Spleen (tissue), 11 donors: ENCODE measurements at regions not wholly inside any gene's neighbourhood (a gene's known extent, or its start where the extent isn't known, plus 50 kb on each side); places are given as distances from the start of the nearest gene placed in this dataset.

Experiments used
- DNase-seq: peaks from one replicate; pipeline ENCODE4 v3.0.0-alpha.2; 2020
- H3K27ac ChIP-seq, 8 donors: fragments of 200-600 bp; sonication (generic) in 7 of 8; 1 replicate in 4 of 8; 2 replicates in 4 of 8; pipeline versions ENCODE4 v1.5.0 to v1.8.0; 2016 to 2021; ENCODE audit warnings: inconsistent platforms in 4 of 8, mild to moderate bottlenecking in 4 of 8, moderate library complexity in 1 of 8
- H3K27me3 ChIP-seq, 7 donors: fragments of 200-600 bp; sonication (generic) in 6 of 7; replicated peaks in 1 of 7; 1 replicate in 4 of 7; 2 replicates in 3 of 7; pipeline versions ENCODE4 v1.5.0 to v1.8.0; 2016 to 2021; ENCODE audit warnings: inconsistent platforms in 3 of 7, mild to moderate bottlenecking in 1 of 7
- H3K36me3 ChIP-seq, 6 donors: fragments of 200-600 bp; sonication (generic) in 5 of 6; 1 replicate in 4 of 6; 2 replicates in 2 of 6; pipeline versions ENCODE4 v1.5.0 to v1.8.0; 2016 to 2021; ENCODE audit warnings: inconsistent platforms in 2 of 6
- H3K4me1 ChIP-seq, 6 donors: fragments of 200-600 bp; sonication (generic) in 5 of 6; 1 replicate in 3 of 6; 2 replicates in 3 of 6; pipeline versions ENCODE4 v1.5.0 to v1.8.0; 2016 to 2021; ENCODE audit warnings: inconsistent platforms in 3 of 6
- H3K4me3 ChIP-seq, 8 donors: fragments of 200-600 bp; sonication (generic) in 7 of 8; 1 replicate in 4 of 8; 2 replicates in 4 of 8; pipeline versions ENCODE4 v1.5.0 to v1.8.0; 2016 to 2021; ENCODE audit warnings: inconsistent platforms in 4 of 8, mild to moderate bottlenecking in 4 of 8, moderate library complexity in 2 of 8
- H3K9me3 ChIP-seq, 8 donors: fragments of 200-600 bp; sonication (generic) in 7 of 8; 1 replicate in 4 of 8; 2 replicates in 4 of 8; pipeline versions ENCODE4 v1.5.0 to v1.8.0; 2016 to 2021; ENCODE audit warnings: inconsistent platforms in 4 of 8
- POLR2A ChIP-seq, 3 donors: fragments of 450-650 bp; IDR thresholded peaks; one replicate each; pipeline ENCODE4 v1.5.1; 2017; ENCODE audit warnings: antibody characterized with exemption in 3 of 3, mild to moderate bottlenecking in 1 of 3
- POLR2AphosphoS5 ChIP-seq, 3 donors: sonication (generic); formaldehyde crosslinking; IDR thresholded peaks; one replicate each; pipeline ENCODE4 v1.5.1; 2017; ENCODE audit warnings: antibody characterized with exemption in 3 of 3
- WGBS, 5 donors: extraction: QIAGEN DNeasy Blood & Tissue Kit in 3 of 5; methylation state at CpG; one replicate each; pipeline versions ENCODE4 v1.1.5 to v1.1.7; 2013 to 2018; 5-methylcytosine and 5-hydroxymethylcytosine counted together
- intact Hi-C: fragments of 100-400 bp; cut with DNase I; formaldehyde crosslinking; loops from one replicate; pipeline ENCODE4 v1.15.0; 2023; ENCODE audit warnings: low total_unique reads
- TF ChIP-seq, protein P1 (sequence below), 11 experiments: fragments of 200-600 bp in 7 of 11; fragments of 450-650 bp in 4 of 11; sonication (generic) in 4 of 11; IDR thresholded peaks in 8 of 11; conservative IDR thresholded peaks in 3 of 11; 1 replicate in 7 of 11; 2 replicates in 4 of 11; pipeline versions ENCODE4 v1.4.0 to v1.8.0; 2016 to 2021; ENCODE audit warnings: antibody characterized with exemption in 11 of 11, inconsistent platforms in 4 of 11, mild to moderate bottlenecking in 1 of 11
- donor health status: healthy with polysubstance abuse.
- donor health status: DM: no; HTN: no; CAD: no; lungs with moderate emphysema.
- donor health status: DM: no; HTN: no; CAD: no.
- donor health status: Bipolar disorder and iron deficiency.
- donor health status: healthy.
- donor health status: DM: no; HTN: no; CAD: no.
- donor health status: DM: yes; HTN: yes; CAD: no.

DNA sequence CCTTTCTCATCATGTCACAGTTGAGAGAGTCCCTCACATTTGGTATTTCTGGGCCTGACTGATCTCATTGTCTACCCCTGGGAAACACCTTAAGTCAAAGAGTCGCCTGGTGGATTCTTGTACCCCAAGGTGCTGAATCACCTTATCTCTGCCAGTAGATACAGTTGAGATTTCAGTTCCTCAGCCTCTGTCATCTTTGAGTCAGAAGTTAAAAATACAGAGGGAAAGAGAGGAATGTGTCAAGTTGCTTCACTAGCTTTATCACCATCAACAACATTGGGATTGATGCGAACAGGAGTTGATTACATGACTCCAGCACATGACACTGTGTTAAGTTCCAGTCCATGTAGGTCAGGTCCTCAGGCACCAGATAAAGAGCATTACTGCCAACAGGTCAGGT, 513.0 kb downstream of the NUF2 start:
- 85 to 96% (median 91%) methylated on average over 2 of the region's 2 CpGs for WGBS, 5 donors
- intact Hi-C loops = no loop called here
- no peak overlapping the region for H3K27ac ChIP-seq
- H3K9me3 ChIP-seq = no peaks in the 10 kb centered on the region
- no peaks in the 10 kb centered on the region for H3K4me1 ChIP-seq
- no peak overlapping the region for H3K4me3 ChIP-seq
- no peak for TF ChIP-seq POLR2AphosphoS5 (IDR thresholded peaks at IDR 0.05)
- TF ChIP-seq, protein P1, sequence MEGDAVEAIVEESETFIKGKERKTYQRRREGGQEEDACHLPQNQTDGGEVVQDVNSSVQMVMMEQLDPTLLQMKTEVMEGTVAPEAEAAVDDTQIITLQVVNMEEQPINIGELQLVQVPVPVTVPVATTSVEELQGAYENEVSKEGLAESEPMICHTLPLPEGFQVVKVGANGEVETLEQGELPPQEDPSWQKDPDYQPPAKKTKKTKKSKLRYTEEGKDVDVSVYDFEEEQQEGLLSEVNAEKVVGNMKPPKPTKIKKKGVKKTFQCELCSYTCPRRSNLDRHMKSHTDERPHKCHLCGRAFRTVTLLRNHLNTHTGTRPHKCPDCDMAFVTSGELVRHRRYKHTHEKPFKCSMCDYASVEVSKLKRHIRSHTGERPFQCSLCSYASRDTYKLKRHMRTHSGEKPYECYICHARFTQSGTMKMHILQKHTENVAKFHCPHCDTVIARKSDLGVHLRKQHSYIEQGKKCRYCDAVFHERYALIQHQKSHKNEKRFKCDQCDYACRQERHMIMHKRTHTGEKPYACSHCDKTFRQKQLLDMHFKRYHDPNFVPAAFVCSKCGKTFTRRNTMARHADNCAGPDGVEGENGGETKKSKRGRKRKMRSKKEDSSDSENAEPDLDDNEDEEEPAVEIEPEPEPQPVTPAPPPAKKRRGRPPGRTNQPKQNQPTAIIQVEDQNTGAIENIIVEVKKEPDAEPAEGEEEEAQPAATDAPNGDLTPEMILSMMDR (IDR thresholded peaks at IDR 0.05 in 8 of 11, conservative IDR thresholded peaks at IDR 0.05 in 3 of 11) = no peak
- TF ChIP-seq POLR2A (IDR thresholded peaks at IDR 0.05) = no peak
- H3K27me3 ChIP-seq = no peaks in the 10 kb centered on the region
- H3K36me3 ChIP-seq = no peaks in the 10 kb centered on the region
- no peak for DNase-seq

DNA sequence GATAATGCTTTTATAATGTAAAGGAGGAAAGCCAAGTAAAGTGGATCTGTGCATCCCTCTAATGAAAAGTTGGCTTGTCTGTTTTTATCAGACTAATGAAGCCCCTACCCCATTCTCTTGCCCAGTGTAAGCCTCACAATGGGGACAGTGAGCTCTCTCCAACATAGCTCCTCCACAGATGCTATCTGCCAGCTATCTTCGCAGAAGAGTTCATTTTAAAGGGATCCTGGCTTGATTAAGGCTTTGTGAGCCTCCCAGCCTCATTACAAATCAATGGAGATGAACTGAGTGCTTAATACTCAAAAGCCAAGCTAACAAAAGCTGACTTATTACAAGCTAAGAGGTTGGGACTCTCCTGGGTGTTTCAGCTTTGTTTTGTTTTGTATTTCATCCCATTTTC, 514.7 kb downstream of the NUF2 start:
- no peak for DNase-seq
- no peaks in the 10 kb centered on the region for H3K36me3 ChIP-seq
- H3K27ac ChIP-seq = no peak overlapping the region
- no peaks in the 10 kb centered on the region for H3K27me3 ChIP-seq
- no peaks in the 10 kb centered on the region for H3K4me1 ChIP-seq
- H3K9me3 ChIP-seq = no peaks in the 10 kb centered on the region
- no peak overlapping the region for H3K4me3 ChIP-seq
- TF ChIP-seq, protein P1 (IDR thresholded peaks at IDR 0.05 in 8 of 11, conservative IDR thresholded peaks at IDR 0.05 in 3 of 11) = no peak
- TF ChIP-seq POLR2AphosphoS5 (IDR thresholded peaks at IDR 0.05) = no peak
- WGBS, 5 donors = 58 to 77% (median 67%) methylated on average over 1 of the region's 1 CpG
- intact Hi-C loops = no loop called here

DNA sequence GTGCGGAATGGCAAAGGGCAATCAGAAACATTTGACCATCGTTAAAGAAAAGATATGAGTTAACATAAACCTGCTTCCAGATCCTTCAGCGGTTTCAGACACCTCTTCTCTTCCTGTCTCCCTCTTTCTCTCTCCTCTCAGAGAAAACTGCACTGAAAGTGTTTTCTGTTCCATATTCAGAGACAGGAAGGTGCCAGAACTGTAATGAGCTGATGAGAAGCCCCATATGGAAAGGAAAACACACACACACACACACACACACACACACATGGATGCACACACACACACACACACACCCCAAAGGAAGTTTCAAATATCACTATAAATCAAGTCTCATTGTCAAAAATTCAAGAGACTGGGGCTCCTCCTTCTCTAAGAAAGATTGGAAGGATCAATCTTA, 515.5 kb downstream of the NUF2 start:
- intact Hi-C loops = no loop called here
- Histone ChIP-seq H3K27ac (no peak overlapping the region), H3K4me3 (no peak overlapping the region), H3K4me1 (no peaks in the 10 kb centered on the region), H3K27me3 (no peaks in the 10 kb centered on the region), H3K36me3 (no peaks in the 10 kb centered on the region), H3K9me3 (no peaks in the 10 kb centered on the region)
- TF ChIP-seq POLR2A (IDR thresholded peaks at IDR 0.05) (no peak), POLR2AphosphoS5 (IDR thresholded peaks at IDR 0.05) (no peak)
- TF ChIP-seq, protein P1 (IDR thresholded peaks at IDR 0.05 in 8 of 11, conservative IDR thresholded peaks at IDR 0.05 in 3 of 11) = no peak
- DNase-seq = no peak
- 45 to 72% (median 64%) methylated on average over 3 of the region's 3 CpGs for WGBS, 5 donors

DNA sequence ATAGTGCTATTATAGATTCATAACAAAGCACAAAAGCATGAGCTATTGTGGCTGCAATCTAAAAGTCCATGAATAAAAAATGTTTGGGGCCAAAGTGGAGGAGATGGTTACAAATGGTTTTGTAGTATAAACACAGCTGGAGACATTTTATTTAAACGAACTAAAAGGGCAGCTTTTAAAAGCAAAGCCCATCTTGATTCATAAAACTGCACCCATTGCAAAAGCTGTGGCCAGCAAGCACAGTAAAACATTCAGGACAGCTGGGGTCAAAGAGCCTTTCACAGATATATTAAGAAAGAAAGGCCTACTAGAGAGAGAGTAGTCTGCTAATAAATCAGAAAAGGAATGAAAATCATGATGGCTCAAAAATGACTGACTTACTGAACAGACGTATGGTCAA, 520.8 kb downstream of the NUF2 start:
- no peaks in the 10 kb centered on the region for H3K4me1 ChIP-seq
- no peak overlapping the region for H3K27ac ChIP-seq
- no peak overlapping the region for H3K4me3 ChIP-seq
- intact Hi-C loops = no loop called here
- TF ChIP-seq POLR2AphosphoS5 (IDR thresholded peaks at IDR 0.05) = no peak
- no peak for TF ChIP-seq POLR2A (IDR thresholded peaks at IDR 0.05)
- TF ChIP-seq, protein P1 (IDR thresholded peaks at IDR 0.05 in 8 of 11, conservative IDR thresholded peaks at IDR 0.05 in 3 of 11) = no peak
- H3K27me3 ChIP-seq = no peaks in the 10 kb centered on the region
- 54 to 68% (median 64%) methylated on average over 2 of the region's 2 CpGs for WGBS, 5 donors
- H3K9me3 ChIP-seq = no peaks in the 10 kb centered on the region
- DNase-seq = no peak
- no peaks in the 10 kb centered on the region for H3K36me3 ChIP-seq
